NCI-H2227 treated with DMSO at 0.1 percent for 48 hours (cell line): ENCODE measurements at regions not wholly inside any gene's neighbourhood (a gene's known extent, or its start where the extent isn't known, plus 50 kb on each side); places are given as distances from the start of the nearest gene placed in this dataset.
"Not testable (repeated sequence)": the region's sequence is repeated elsewhere in the genome, so short reads cannot be mapped to it uniquely, and the experiment has no call there.

Source experiments
- DNase-seq: peaks from one replicate; lab custom pipeline; 2025; lab: John Stamatoyannopoulos, UW

GRCh38 chr9:115466756-115467155, 348.8 kb upstream of the TNC start:
- DNase-seq: no peak

GRCh38 chr9:115469841-115470240, 351.9 kb upstream of the TNC start:
- DNase-seq: no peak

GRCh38 chr9:115473032-115473431, 355.1 kb upstream of the TNC start:
- not testable (repeated sequence) for DNase-seq

DNA sequence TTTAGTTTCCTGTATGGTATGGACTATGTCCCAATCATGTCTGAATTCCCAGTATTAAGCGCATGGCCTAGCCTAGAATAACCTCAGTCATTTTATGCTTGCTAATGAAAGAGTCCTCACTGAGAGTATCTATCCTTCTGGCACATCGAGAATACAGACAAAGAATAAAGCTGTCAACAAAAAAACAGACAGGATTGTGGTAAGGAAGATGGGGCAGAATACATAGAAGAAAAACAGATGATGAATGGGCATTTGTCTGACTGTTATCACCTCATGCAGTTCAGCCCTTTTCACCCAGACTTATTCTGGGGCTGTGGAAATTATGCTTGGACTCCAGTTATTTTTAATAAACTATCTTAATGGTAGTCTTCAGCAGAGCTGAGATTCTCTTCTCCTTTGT, 363.8 kb upstream of the TNC start:
- DNase-seq: no peak

GRCh38 chr9:115482747-115483146, 364.8 kb upstream of the TNC start:
- no peak for DNase-seq

DNA sequence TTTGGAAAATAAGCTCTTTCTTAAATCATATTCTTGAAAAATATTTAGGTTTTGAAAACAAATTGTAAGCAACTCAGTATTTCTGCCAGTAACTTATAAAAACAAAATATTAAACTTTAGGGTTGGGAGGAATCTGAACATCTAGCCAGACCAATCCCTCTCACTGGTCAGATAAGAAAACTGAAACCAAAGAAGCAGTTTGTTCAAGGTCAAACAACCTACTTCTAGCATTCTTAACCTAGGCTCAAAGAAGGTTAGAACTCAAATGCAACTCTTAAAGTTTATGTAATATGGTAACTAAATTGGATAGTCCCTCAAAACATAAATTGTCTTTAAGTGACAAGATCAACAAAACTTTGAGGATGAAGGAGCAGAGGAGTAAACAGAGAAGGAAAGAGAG, 374.9 kb upstream of the TNC start:
- no peak for DNase-seq

DNA sequence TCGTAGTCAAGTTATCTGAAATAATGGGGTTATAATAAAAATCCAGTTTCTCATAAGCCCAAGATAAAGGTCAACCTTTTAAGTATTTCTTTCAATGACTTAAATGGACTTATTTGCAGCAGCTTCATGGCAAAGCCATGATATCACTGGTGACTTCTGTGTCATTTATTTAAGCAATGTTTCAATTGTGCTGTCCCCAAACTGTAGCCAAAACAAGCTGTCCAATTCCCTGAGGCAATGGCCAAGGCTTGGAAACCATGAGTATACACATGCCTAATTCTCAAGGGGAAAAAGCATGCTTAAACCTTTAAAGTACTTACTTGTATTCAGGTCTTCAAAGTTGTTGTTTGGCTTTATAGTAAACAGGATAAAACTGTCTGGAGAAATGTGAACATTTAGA, 376.4 kb upstream of the TNC start:
- no peak for DNase-seq

DNA sequence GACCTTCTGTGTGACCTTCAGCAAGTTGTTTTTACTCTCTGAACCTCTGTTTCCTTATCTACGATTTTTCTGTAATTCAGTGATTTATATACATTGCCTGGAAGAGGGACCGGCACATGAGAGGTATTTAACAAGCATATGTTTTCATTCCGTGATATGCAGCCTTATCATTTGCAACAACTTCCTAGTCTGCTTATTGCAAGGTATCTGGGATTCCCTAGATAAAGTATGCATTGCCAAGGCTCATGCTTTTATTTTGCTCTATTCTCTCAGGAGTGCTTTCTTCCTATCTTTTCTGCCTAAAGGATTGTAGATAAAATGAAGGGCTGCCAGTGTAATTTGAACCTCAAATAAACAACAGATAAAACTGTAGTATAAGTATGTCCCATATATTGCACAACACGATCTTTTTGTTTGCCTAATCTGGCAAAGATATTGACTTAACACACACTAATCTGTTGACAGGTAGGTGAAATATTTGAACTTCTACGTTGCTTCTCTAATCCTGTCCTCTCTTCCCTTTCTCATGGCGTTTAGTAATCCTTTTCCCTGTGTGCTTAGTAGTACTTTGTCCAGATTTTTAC, 377.2 kb upstream of the TNC start:
- no peak for DNase-seq

DNA sequence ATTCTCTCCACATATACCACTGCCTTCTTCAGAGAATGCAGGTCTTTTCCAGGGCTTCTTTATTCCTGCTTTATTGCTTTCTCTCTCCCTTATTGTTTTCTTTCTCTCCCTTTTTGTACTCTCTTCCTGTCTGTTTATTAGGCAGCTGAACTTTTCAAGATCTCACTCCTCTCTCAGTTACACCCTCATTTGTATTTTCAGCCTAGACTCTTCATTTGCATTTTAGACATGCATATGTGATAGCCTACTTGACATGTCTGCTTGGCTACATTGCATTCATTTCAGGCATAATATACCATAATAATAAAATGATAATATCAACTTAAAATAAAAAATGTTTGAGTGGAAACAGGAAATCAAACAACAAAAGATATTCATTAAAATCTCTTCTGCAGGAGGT, 377.9 kb upstream of the TNC start:
- DNase-seq: no peak

GRCh38 chr9:115498303-115498702, 380.3 kb upstream of the TNC start:
- DNase-seq: no peak

GRCh38 chr9:115507148-115507547, 389.2 kb upstream of the TNC start:
- no peak for DNase-seq

- no peak for DNase-seq
Observed at GRCh38 chr9:115513148-115513547, 395.2 kb upstream of the TNC start.

GRCh38 chr9:115514454-115514853, 396.5 kb upstream of the TNC start:
- DNase-seq: no peak

GRCh38 chr9:115517335-115518075, 399.5 kb upstream of the TNC start:
- no peak for DNase-seq

DNA sequence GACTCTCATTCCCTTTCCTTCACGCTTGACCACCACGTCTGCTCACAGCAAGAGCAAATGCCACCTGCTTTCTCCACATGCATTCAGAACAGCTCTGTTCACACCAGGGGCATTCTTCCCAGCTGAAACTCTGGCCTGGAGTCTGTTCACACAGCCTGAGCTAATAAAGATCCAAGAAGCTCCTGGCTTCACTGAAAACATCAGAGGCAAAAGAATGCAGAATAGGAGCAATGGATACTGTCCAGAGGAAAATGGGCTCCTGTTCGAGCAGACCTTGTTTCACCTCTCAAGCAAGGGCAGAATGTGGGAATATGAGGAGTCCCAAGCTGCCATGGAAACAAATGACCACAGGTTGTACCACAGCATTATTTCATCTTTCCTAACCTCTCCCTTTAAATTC, 402.7 kb upstream of the TNC start:
- DNase-seq: no peak

DNA sequence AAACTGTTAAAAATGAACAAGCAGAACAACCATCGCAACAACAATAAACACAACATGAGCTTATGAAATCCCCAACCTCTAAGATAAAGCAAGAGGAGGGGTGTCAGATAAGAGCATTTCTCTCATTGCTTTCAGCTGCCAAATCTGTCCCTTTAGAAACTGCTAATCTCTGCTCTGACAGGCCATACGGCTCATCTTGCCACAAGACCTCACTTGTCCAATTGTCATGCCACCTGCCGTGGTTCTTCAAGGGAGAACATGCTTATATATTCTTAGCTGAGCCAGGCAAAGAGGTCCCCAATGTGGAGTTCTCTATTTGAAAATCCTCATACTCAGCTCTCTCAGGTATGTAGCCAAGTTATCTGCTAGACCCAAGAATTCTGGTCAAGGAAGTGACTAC, 405.0 kb upstream of the TNC start:
- DNase-seq: no peak

DNA sequence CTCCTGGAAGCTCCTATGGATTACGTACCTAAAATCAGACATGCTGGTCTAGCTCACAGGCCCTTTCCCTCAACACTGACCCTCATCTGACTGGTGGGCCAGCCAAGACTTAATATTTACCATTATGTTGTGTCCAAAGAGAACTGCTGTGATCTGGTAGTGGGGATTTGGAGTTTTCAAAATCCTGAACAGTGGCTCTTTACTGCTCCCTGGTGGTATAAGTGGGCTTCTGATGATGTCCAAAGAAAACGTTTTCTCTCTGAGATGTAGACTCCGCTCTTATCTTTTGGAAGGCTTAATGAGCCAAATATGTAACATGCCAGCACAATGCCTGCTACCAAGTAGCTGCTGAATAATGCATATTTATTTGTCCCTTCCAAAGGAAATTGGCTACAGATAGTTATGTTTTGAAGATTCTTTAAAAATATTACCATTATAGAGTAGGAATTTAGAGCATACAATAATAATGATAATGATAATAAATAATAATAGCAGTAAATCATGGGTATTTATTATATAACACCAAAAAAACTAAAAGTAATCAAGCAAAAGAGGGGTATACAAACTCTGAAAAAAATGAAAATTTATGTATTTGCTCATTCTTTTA, 406.6 kb upstream of the TNC start:
- DNase-seq: no peak

DNA sequence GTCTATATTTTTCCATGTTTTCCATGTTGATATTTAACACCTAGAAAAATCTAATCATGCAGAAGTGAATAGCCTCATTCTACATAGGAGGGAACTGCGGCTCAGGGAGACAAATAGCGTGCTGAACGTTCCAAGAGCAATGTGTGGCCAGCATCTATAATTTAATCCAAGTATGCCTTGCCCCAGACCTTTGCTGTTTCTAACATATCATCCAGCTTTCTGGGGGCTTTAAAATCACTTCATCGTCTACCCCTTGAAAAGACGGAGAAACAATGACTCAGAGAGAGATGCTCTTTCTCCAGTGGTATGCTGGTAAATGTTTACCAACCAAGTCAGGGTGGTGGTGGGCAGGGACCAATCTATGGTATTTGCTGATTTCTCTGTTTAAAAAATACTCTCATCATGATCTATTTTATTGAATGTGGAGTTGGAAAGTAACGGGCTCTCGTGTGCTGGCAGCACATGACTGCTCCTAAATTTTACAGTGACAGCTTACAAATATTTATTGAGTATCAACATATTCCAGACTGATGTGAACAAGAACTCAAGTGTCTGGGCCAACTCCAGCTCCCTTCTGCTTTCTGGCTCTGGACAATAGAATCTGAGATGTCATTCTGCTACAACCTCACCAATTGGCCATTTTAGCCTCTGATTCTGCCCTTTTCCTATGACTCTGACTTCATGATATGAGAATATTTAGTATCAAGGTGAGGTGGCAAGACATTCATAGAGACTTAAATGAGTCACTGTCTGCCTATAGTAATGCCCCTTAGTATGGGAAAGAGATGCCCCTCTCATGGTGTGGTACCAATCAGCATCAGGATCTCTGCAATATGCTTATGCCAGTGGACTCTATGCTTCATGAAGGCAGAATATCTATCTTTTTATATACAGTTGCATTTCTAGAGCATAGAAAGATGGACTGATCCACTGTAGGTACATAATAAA, 407.4 kb upstream of the TNC start:
- DNase-seq: no peak

DNA sequence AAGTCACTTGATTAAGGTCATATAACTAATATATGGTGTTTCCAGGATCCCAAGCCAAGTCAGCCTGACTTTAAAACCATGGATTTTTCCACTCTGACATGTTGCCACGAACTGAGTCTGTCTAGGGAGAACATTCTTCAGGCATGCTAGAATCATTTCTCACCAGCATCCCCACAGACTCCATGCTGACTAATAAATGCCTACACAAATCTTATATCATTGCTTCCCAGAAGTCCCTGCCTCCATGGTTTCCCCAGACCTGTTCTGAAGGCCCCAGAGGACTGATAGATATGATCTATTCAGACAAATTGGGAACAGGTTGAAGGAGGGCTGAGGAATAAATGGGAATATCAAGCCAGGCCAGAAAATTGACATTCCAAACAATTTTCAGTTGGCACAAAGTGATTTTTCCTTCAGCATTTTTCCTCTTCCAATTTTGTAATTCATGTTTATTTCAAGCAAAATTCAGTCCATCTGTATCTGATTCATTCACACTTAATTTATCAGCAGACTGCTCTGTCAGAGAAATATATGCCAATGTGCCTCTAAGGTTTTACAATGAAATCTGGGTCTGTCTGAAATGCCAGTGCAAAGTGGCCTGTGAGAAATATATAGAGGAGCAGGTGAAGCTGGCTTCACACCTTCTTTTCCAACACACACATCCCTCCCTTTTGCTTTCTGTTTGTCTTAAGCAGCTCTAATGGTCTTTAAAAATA, 413.6 kb upstream of the TNC start:
- no peak for DNase-seq

- DNase-seq: no peak
Observed at GRCh38 chr9:115533511-115533910, 415.6 kb upstream of the TNC start.

DNA sequence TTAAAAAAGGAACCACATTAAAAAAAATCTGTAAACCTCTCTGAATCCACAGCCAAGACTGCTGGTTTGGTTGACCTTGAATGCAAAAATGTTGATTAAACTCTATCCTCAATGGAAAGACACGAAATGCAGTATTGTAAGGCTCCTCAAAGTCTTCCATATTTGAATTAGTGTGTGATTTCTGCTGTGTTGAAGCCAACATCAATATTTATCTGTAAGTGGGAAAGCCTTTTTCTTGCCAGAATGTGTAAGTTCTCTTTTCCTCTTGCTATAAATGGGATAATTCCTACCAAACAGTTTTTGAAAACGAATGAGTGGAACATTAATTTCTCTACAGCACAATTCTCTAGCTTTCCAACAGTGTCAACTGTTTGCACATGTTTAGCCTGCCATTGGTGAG, 422.1 kb upstream of the TNC start:
- DNase-seq: no peak

- DNase-seq: no peak
Observed at GRCh38 chr9:115543511-115543910, 425.6 kb upstream of the TNC start.
